Parathyroid adenoma (tissue), 2 donors: ENCODE measurements at regions not wholly inside any gene's neighbourhood (a gene's known extent, or its start where the extent isn't known, plus 50 kb on each side); places are given as distances from the start of the nearest gene placed in this dataset.

Source experiments
- H2AFZ ChIP-seq: fragments of 300-600 bp; sonication (generic); one replicate; pipeline ENCODE4 v1.7.0; 2017; ENCODE audit warnings: antibody characterized with exemption, mild to moderate bottlenecking
- H3K27ac ChIP-seq: fragments of 300-600 bp; sonication (generic); one replicate; pipeline ENCODE4 v1.7.0; 2017
- H3K27me3 ChIP-seq: fragments of 300-600 bp; sonication (generic); one replicate; pipeline ENCODE4 v1.7.0; 2017; ENCODE audit warnings: low read length; ENCODE audit not compliant: control insufficient read depth, insufficient read depth
- H3K36me3 ChIP-seq: fragments of 300-600 bp; sonication (generic); one replicate; pipeline ENCODE4 v1.7.0; 2017; ENCODE audit warnings: low read length; ENCODE audit not compliant: control insufficient read depth, insufficient read depth
- H3K4me1 ChIP-seq: fragments of 300-600 bp; sonication (generic); one replicate; pipeline ENCODE4 v1.7.0; 2017; ENCODE audit warnings: control low read depth
- H3K4me2 ChIP-seq: fragments of 300-600 bp; sonication (generic); one replicate; pipeline ENCODE4 v1.7.0; 2017; ENCODE audit warnings: low read length
- H3K4me3 ChIP-seq: fragments of 300-600 bp; sonication (generic); one replicate; pipeline ENCODE4 v1.7.0; 2017; ENCODE audit warnings: low read depth, low read length
- H3K79me2 ChIP-seq: fragments of 300-600 bp; sonication (generic); one replicate; pipeline ENCODE4 v1.7.0; 2017; ENCODE audit warnings: control low read depth
- H3K9ac ChIP-seq: fragments of 300-600 bp; sonication (generic); one replicate; pipeline ENCODE4 v1.7.0; 2017; ENCODE audit warnings: mild to moderate bottlenecking
- H3K9me3 ChIP-seq: fragments of 300-600 bp; sonication (generic); one replicate; pipeline ENCODE4 v1.7.0; 2017; ENCODE audit warnings: low read length; ENCODE audit not compliant: control insufficient read depth
- CTCF ChIP-seq: fragments of 300-600 bp; sonication (generic); IDR thresholded peaks from one replicate; pipeline ENCODE4 v1.7.0; 2017; ENCODE audit warnings: antibody characterized with exemption, mild to moderate bottlenecking
- donor health status: primary hyperparathyroidism.

GRCh38 chr2:126788113-126788512, 110.6 kb upstream of the TEX51 start:
- no peaks in the 10 kb centered on the region for H3K36me3 ChIP-seq

GRCh38 chr2:126788652-126789051, 110.0 kb upstream of the TEX51 start:
- no peaks in the 10 kb centered on the region for H3K9me3 ChIP-seq
- no peak for TF ChIP-seq CTCF
- no peaks in the 10 kb centered on the region for H3K27me3 ChIP-seq
- no peak overlapping the region for H3K4me2 ChIP-seq
- no peaks in the 10 kb centered on the region for H3K79me2 ChIP-seq
- no peak overlapping the region for H2AFZ ChIP-seq
- H3K27ac ChIP-seq = no peak overlapping the region
- no peak overlapping the region for H3K4me3 ChIP-seq
- H3K4me1 ChIP-seq = no peaks in the 10 kb centered on the region
- no peak overlapping the region for H3K9ac ChIP-seq
- H3K36me3 ChIP-seq = no peaks in the 10 kb centered on the region

More at GRCh38 chr2:126788113-126788512, 110.6 kb upstream of the TEX51 start:
- H3K4me1 ChIP-seq = no peaks in the 10 kb centered on the region
- no peak for TF ChIP-seq CTCF
- no peaks in the 10 kb centered on the region for H3K79me2 ChIP-seq
- H3K9ac ChIP-seq = no peak overlapping the region
- H3K27ac ChIP-seq = no peak overlapping the region
- H3K4me2 ChIP-seq = no peak overlapping the region
- no peaks in the 10 kb centered on the region for H3K27me3 ChIP-seq
- no peak overlapping the region for H2AFZ ChIP-seq
- H3K4me3 ChIP-seq = no peak overlapping the region
- H3K9me3 ChIP-seq = no peaks in the 10 kb centered on the region

GRCh38 chr2:126790987-126791780, 107.5 kb upstream of the TEX51 start:
- no peak overlapping the region for H2AFZ ChIP-seq
- H3K4me1 ChIP-seq = no peaks in the 10 kb centered on the region
- no peaks in the 10 kb centered on the region for H3K27me3 ChIP-seq
- TF ChIP-seq CTCF = no peak
- H3K79me2 ChIP-seq = no peaks in the 10 kb centered on the region
- no peak overlapping the region for H3K27ac ChIP-seq
- no peaks in the 10 kb centered on the region for H3K36me3 ChIP-seq
- no peaks in the 10 kb centered on the region for H3K9me3 ChIP-seq
- no peak overlapping the region for H3K4me2 ChIP-seq
- H3K4me3 ChIP-seq = no peak overlapping the region
- no peak overlapping the region for H3K9ac ChIP-seq

GRCh38 chr2:126792186-126792585, 106.5 kb upstream of the TEX51 start:
- H3K79me2 ChIP-seq = no peaks in the 10 kb centered on the region
- no peaks in the 10 kb centered on the region for H3K9me3 ChIP-seq
- no peak overlapping the region for H3K4me2 ChIP-seq
- H3K27me3 ChIP-seq = no peaks in the 10 kb centered on the region
- no peak overlapping the region for H3K9ac ChIP-seq
- TF ChIP-seq CTCF = no peak
- no peak overlapping the region for H2AFZ ChIP-seq
- H3K27ac ChIP-seq = no peak overlapping the region
- H3K4me3 ChIP-seq = no peak overlapping the region
- H3K36me3 ChIP-seq = no peaks in the 10 kb centered on the region
- no peaks in the 10 kb centered on the region for H3K4me1 ChIP-seq

GRCh38 chr2:126792993-126793392, 105.7 kb upstream of the TEX51 start:
- Histone ChIP-seq H3K79me2 (no peaks in the 10 kb centered on the region), H3K27ac (no peak overlapping the region), H3K9ac (no peak overlapping the region), H3K36me3 (no peaks in the 10 kb centered on the region), H3K4me2 (no peak overlapping the region), H3K9me3 (no peaks in the 10 kb centered on the region), H3K4me3 (no peak overlapping the region), H3K4me1 (no peaks in the 10 kb centered on the region), H2AFZ (no peak overlapping the region), H3K27me3 (no peaks in the 10 kb centered on the region)
- TF ChIP-seq CTCF = no peak
